ENCODE measurements at regions not wholly inside any gene's neighbourhood (a gene's known extent, or its start where the extent isn't known, plus 50 kb on each side); places are given as distances from the start of the nearest gene placed in this dataset.
"Not testable (repeated sequence)": the region's sequence is repeated elsewhere in the genome, so short reads cannot be mapped to it uniquely, and the experiment has no call there.

DNA sequence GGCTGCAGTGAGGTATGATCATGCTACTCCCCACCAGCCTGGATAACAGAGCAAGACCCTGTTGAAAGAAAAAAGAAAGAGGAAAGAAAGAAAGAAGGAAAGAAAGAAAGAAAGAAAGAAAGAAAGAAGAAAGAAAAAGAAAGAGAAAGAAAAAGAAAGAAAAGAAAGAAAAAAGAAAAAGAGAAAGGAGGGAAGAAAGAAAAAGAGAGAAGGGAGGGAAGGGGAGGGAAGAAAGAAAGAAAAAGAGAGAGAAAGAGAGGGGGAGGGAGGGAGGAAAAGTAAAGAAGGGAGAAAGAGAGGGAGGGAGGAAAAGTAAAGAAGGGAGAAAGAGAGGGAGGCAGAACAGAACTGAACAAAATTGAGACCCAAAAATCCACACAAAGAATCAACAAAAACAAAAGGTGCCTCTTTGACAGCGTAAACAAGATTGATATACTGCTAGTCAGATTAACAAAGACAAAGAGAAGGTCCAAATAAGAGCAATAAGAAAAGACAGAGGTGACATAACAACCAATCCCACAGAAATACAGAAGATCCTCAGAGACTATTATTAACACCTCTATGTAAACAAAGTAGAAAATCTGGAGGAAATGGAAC lies 293.9 kb upstream of the AMIGO2 start:
- DNase-seq (ENCODE audit: extremely low read depth, low read depth): no peak
- TF ChIP-seq, protein P1, sequence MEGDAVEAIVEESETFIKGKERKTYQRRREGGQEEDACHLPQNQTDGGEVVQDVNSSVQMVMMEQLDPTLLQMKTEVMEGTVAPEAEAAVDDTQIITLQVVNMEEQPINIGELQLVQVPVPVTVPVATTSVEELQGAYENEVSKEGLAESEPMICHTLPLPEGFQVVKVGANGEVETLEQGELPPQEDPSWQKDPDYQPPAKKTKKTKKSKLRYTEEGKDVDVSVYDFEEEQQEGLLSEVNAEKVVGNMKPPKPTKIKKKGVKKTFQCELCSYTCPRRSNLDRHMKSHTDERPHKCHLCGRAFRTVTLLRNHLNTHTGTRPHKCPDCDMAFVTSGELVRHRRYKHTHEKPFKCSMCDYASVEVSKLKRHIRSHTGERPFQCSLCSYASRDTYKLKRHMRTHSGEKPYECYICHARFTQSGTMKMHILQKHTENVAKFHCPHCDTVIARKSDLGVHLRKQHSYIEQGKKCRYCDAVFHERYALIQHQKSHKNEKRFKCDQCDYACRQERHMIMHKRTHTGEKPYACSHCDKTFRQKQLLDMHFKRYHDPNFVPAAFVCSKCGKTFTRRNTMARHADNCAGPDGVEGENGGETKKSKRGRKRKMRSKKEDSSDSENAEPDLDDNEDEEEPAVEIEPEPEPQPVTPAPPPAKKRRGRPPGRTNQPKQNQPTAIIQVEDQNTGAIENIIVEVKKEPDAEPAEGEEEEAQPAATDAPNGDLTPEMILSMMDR (IDR thresholded peaks at IDR 0.05; ENCODE audit: low read depth, low read length): no peak

DNA sequence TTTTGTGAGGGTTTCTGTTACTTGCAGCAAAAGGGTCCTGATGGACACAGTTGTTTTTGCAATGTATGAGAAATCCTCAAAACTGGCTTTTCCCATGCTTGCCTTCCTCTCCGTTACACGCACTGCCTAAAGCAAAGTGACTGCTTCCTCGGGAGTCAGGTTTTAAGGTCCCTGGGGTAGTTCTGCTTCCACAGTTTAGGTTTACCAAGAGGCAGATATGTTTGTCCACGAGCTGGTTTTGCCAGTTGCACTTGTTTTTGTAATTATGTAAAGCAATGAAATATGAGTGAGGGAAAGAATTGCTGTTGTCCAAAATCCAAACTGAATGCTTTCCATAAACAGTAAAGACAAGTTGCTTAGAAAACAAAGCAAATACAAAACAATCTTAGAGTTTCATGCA lies 290.7 kb upstream of the AMIGO2 start:
- TF ChIP-seq, protein P1 (IDR thresholded peaks at IDR 0.05; ENCODE audit: low read depth, low read length): no peak
- no peak for DNase-seq (ENCODE audit: extremely low read depth, low read depth)

DNA sequence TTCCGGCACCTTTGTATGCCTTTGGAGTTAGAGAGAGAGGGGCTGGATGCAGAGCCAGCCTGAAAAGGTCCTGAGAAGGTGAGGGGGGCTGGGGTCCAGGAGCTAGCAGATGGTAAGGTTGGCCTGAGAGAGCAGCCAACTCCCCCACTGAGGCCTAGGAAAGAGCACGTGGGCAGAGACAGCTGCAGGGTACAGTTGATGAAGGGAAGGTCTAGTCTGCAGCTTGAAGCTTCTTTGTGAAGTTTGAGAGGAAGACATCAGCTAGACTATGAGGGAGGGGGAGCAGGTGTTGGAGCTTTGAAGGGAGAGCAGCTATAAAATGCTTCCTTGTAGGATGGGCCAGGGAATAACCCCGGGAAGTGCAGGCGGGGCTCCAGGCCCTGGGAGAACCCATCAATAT lies 289.3 kb upstream of the AMIGO2 start:
- DNase-seq (ENCODE audit: extremely low read depth, low read depth): no peak
- TF ChIP-seq, protein P1 (IDR thresholded peaks at IDR 0.05; ENCODE audit: low read depth, low read length): no peak

DNA sequence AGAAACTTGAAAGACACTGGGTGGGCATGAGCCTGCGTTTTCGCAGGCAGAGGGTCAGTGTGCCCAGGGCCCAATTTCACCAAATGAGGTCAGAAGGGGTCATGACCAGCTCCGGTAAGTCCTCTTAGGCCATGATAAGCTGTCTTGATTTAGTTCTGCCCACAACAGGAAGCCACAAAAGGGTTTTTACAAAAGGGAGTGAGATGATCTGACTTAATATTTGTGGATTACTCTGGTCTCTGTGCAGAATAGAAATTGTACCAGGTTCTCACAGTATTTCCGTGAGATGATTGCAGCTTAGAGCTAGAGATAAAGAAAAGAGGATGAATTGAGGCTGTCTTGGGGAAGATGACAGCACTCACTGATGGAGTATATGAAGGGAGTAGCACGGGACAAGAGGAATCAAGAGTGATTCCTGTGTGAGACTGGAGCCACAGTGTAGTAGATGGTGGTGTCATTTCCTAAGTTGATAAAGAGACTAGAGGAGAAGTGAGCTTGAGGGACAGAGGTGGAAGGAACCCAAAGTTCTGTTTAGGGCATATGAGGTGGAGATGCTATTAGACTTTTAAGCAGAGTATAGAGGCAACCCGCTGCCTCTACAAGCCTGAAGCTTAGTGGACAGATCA lies 288.3 kb upstream of the AMIGO2 start:
- no peak for DNase-seq (ENCODE audit: extremely low read depth, low read depth)
- TF ChIP-seq, protein P1 (IDR thresholded peaks at IDR 0.05; ENCODE audit: low read depth, low read length): no peak

DNA sequence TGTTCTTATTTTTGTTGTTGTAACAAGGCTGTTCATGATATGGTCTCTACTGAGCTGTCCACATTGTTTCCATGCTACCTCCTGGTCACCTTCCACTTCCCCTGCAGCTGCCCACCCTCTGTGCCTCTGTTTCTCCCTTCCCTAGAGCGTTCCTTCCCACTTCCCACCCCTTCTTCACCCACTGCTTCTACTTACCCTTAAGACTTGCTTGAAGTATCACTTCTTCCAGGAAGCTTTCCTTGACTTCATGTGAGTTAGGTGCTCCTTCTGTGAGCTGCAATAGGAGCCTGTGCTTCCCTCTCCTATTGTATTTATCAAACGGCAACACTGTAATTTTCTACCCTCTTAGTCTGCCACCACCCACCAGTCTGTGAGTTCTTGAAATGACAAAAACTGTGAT lies 286.8 kb upstream of the AMIGO2 start:
- TF ChIP-seq, protein P1 (IDR thresholded peaks at IDR 0.05; ENCODE audit: low read depth, low read length): no peak
- no peak for DNase-seq (ENCODE audit: extremely low read depth, low read depth)

DNA sequence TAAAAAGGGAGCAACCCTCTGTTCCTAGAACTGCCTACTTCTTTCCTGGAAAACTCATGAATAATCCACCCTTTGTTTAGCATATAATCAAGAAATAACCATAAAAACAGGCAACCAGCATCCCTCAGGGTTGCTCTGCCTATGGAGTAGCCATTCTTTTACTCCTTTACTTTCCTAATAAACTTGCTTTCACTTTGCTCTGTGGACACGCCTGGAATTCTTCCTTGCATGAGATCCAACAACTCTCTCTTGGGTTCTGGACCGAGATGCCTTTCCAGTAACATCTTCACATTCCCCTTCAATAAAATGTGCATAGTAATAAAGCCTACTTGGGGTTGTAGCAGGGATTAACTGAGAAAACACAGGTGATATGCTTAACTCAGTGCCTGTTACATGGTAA lies 286.4 kb upstream of the AMIGO2 start:
- DNase-seq (ENCODE audit: extremely low read depth, low read depth): no peak
- TF ChIP-seq, protein P1 (IDR thresholded peaks at IDR 0.05; ENCODE audit: low read depth, low read length): no peak

DNA sequence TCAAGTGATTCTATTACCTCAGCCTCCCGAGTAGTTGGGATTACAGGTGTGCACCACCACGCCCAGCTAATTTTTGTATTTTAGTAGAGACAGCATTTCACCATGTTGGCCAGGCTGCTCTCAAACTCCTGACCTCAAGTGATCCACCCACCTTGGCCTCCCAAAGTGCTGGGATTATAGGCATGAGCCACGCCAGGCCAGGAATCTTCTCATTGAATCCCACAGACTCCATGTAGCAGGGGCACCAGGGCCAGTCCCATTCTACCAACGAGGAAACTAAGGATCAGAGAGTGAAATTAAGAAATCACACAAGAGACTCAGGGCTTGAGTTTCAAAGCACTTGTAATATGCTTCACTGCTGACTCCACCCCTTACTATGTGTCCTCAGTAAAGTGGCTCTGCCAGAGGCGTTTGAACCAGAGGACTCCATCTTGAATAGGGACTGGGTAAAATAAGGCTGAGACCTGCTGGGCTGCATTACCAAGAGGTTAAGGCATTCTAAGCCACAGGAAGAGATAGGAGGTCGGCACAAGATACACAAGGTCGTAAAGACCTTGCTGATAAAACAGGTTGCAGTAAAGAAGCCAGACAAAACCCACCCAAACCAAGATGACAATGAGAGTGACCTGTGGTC lies 285.8 kb upstream of the AMIGO2 start:
- DNase-seq (ENCODE audit: extremely low read depth, low read depth): not testable (repeated sequence)

Measured in AG09319 (cell line).